NCI-H526 treated with DMSO at 0.1 percent for 48 hours (cell line): ENCODE measurements at regions not wholly inside any gene's neighbourhood (a gene's known extent, or its start where the extent isn't known, plus 50 kb on each side); places are given as distances from the start of the nearest gene placed in this dataset.

Experiments
- DNase-seq: peaks from one replicate; lab custom pipeline; 2025; lab: John Stamatoyannopoulos, UW

DNA sequence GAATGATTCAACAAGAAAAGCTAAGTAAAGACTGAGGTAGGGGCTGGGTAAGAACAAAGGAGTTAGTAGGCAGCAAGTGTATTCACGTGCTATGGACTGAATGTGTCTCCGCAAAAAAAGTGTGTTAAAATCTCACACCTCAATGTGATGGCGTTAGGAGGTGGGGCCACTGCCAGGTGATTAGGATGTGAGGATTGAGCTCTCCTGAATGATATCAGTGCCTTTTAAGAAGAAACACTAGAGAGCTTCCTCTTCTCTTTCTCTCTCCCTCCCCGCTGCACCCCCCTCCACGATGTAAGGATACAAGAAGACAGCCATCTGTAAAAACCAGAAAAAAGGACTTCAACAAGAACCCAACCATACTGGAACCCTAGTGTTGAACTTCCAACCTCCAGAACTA, 396.1 kb upstream of the PLXNA2 start:
- no peak for DNase-seq

DNA sequence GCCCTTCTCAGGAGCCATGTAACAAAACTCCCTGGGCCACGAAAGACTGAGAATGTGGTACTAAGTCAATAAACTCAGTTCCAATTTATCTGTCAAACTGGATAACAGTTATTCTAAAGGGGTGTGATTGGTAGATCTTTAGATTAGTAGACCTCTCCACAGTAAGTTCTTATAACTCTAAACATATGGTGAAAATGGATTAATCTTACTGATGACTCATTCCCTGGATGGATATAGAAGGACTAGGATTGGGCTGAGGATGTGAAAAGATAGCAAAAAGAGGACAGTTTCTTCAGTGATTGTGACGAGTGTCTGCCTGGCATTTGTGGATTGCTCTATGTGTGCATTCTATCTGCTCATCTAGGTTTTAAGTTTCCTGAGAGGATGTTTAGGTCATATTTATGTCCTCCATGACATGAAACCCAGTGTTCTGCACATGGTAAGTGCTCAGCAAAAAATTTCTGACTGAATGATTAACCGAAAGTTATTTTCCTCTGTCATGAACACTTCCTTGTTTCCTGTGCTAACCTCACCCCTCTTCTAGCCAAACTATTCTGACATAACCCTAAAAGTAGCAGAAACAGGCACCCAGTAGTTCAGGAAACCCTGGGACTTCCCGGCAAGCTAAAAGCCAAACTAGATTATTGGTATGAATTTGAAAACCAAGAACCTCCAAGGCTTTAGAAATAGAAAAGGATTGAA, 397.5 kb upstream of the PLXNA2 start:
- no peak for DNase-seq

DNA sequence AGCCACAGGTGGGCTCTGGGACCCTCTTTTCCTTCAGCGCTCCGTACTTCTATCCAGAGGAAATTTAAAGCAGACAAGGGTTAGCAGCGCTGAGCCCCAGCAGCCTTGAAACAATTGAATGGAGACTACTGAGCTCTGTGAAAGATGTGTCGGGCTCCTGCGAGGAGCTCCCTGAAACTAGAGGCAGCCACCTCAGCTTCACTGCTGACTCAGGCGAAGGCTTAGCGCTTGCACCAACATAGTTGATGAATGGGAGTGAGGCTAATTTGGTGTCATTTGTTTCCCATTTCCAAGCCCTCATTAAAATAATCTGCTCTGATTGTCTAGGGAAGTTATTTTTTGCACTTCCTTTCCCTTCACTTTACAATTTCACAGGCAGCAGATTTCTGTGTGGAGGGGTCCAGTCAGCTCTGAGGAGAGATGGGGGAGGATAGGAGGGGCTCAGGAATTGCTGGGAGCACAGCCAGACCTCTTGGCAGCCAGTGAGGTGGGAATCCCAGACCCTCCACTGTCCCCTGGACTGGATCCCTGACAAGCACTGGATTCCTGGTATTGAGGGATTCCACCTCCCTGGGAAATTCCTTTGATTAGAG, 398.9 kb upstream of the PLXNA2 start:
- DNase-seq = no peak

DNA sequence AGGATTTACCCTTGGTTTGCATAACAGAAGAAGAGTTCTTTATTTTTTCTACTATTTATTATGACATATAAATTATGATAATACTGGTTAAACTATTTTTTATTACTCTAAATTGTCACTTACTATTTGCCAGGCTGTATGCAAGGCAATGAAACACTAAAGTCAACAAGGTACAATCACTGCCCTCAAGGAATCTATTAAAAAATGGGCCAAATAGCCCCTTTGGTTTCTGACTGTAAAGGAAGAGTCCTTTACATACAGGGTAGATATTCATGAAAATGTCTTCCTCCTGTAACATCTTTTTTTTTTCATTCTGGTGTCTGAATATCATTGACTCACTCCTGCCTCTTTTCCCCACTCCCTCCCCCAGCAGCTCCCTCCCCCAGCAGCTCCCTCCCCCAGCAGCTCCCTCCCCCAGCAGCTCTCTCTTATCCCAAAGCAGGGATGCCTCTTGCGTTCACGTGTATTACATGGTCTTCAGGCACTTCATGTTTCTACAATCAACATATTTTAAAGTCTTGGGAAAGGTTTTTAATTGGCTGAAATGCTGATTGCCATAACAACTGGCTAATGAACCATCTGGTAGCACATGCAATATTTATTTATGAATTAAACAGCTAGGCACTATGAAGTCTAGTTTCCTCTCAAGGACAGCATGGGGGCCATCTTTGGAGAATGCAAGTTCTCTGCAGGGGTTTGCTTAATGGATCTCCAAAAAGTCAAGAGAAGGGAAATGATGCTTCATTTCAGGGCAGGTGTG, 400.4 kb upstream of the PLXNA2 start:
- no peak for DNase-seq

DNA sequence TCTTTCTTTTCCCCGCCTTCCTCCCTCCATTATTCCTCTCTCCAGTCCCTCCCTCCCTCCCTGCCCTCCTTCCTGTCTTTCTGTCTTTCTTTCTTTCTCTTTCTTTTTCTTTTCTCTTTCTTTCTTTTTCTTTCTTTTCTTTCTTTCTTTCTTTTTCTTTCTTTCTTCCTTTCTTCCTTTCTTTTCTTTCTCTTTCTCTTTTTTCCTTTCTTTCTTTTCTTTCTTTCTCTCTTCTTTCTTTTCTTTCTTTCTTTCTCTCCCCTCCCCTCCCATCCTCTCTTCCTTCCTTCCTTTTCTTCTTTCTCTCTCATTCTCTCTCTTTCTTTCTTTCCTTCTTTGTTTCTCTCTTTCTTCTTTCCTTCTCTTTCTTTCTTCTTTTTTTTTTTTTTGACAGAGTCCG, 402.2 kb upstream of the PLXNA2 start:
- DNase-seq = no peak

DNA sequence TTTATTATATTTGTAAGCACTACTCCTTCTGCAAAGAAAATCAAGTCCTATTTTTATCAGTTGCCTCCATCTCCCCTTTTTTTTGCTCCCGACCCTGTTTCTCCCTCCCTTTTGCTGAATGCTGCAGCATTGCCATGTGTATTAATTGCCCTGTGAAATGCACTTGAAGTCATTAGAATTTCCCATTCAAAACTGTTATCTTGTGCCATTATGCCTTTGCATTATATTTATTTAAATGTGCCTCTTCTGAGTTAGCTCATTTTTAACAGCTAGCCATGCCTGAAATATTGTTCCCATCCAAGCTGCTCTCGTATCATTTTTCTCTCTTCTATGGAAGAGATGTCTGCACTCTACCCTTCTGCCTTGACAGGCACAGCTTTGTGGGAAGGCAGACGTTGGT, 404.0 kb upstream of the PLXNA2 start:
- no peak for DNase-seq

DNA sequence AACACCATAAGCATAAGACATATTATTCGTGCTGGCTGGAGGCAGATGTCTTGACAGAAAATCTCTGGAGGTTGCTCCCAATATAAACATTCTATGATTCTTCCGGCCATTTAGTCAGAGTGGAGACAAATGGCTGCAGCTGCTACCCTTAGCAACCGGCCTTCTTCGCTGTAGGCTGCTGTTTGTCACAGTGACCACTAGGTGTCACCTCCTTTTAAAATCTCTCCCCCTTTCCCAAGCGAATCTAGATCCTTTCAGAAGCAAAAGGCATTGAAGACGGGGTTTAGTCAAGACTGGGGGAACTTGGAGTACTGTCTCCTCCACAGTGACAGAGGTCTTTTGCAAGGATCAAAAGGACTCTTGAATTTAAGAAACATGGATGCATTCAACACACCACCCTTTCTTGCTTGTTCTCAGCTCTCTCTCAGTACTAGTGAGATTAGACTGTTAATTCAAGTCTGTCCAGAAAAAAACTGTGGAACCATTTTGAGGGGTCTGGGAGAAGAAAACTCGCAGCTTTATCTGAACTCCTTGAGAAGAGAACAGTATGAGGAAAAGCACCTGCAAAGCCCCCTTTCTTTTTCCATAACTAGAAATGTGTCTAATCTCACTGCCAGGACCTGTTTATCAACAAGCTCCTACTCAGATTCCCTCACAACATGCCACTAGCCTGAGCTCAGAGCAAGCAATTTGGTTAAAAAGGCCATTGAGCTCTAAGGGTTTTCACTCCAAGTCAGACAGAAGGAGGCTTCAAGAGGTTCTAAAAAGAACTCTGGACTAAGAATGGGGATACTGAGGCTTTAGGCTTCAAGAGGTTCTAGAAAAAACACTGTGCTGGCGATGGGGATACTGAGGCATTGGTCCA, 408.3 kb upstream of the PLXNA2 start:
- peak; percentile 42 for DNase-seq

DNA sequence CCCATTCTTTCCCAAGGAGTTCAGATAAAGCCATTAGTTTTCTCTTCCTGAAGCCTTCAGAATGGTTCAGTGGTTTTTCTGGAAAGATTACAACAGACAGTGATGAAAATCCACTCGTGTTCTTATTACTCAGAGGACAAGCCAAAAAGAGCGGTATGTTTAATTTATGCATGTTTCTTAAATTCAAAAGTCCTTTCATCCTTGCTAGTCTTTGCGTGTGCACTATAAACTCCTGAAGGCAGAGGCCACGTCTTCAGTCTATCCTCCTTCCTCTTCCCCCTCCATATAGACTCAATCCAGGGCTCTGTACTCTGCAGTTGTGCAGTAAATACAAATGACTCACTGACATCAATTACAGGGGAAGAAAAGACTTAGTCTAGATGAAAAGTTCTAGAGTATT, 409.2 kb upstream of the PLXNA2 start:
- no peak for DNase-seq

DNA sequence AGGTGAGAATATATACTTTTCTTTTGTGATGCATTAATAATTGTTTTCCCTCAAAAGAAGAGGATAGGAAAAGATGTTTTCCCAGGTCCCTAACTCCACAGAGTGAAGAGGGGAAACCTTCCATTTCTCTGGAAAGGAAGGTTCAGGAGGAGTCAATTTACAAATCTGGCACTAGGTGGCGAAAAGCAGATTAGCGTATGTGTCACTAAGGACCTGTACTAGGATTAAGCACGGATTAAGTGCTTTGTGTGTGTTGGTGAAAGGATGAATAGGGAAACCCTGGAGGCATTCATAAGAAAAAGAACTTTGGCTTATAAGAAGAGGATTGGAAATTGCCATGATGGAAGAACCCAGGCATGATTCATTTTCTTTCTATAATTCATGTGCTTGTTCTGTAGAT, 410.1 kb upstream of the PLXNA2 start:
- DNase-seq = no peak

DNA sequence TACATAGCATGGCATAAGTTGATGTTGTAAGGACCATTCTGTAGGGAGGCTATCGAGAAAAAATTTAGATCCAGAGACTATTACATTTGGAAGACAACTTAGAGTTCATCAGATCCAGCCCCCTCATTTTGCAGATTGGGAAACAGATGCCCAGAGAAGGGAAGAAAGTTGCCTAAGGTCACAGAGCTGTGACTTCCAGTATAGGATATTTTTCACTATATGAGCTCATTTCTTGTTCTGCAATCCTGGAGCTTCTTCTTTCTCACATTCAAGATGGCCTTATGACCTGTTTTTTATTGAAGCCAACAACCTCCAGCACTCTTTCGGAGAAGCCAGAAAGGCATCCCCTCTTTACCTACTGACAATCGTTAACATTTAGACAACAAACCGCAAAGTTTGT, 421.8 kb upstream of the PLXNA2 start:
- no peak for DNase-seq

DNA sequence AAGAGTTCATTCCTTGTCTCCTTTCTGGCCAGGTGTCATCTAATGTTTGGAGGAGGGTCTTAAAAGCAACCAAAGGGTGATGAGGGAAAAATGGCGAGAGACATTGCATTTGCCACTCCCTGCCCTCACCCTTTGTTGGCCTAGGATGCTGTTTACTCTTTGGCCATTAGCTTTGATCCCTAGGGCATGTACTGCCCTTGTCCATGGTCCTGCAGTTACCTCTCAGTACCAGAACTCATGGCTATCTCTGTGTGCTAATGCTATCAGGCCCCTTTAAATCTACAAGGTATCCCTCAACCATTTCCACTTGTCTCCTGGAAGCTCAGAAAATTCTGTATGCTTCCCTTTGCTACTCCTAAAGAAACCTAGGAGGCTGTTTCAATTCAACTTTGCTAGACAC, 424.8 kb upstream of the PLXNA2 start:
- no peak for DNase-seq

DNA sequence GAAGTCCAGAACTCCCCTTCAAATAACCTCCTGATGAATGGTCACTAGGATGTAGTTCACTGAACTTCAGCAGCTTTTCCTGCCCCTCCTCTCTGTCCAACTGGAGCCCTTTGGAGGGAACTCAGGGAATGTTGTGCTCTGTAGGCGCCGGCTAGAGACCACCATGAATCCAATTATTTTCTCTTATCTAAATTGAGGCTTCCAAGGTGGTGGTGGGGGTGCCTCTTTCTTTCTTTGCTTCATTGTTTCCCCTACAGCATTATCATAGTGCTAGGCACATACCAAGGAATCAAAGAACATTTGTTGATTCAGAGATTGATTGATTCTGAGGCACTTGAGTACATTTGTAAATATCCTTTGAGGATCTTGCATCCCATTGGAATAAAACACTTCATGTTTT, 426.6 kb upstream of the PLXNA2 start:
- DNase-seq = no peak

DNA sequence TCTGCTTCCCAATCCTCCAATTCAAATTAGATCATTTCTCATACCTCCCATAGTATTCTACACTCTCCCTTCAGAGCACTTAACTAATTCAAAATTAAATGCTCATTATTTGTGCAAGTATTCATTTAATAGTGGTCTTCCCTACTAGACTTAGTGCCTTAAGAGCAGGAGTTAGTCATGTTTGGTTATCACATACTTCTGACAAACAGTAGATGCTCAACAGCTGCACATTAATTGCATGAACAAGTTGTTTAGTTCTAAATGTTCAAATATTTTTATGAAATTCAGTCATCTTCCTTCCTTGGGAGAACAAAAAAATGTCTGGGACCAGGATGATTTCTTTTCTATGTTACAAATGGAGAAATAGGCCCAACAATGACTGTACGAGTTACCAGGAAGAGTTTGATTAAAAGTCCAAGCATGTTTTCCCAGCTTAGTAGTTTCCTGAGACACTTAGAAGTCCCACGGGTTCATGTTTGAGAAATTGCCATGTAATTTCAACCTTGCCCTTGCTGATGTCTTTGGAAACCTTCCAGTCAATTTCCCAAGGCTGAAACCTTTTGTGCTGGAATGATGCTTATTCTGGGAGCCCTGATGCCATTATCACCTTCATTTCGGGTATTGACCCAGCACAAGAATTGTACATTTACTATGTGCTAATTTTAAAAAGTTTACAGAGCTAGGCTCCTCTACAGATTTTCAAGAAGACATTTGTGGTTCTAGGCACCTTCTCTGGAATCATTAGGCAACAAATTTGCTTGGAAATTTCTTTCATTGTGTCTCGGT, 437.9 kb upstream of the PLXNA2 start:
- DNase-seq = no peak

DNA sequence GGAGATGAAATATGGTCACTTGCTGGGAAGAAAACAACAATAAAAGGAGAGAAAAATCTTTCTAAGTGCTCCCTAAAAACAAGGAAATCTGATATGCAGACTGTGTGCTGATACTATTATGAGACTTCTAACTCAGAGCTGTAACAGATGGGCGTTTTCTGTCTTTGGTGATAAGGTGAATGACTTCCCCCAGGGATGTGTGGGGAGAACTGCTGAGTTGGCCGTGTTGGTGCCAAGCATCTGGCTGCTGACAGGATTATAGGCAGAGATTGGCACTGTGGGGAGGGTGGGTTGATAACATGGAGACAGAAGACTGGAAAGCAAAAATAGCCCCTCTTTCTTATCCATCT, 438.5 kb upstream of the PLXNA2 start:
- DNase-seq = no peak

DNA sequence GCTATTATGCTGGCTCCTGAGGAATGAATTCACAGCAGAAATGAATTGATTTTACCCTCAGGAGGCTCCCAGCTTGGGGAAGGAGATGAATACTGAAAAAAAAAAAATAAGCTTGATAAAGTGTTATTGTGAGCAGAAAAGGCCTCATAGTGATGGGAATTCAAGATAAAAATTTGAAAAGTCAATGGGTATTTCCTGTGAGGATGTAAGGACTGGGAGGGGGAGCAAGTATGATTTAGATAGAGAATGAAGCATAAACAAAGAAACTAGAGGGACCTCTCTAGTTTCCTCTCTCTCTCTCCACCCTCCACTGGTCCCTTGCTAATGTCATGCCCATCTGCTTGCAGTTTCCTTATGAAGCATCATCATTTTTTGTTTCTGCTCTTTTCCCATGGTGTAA, 439.0 kb upstream of the PLXNA2 start:
- DNase-seq = no peak

DNA sequence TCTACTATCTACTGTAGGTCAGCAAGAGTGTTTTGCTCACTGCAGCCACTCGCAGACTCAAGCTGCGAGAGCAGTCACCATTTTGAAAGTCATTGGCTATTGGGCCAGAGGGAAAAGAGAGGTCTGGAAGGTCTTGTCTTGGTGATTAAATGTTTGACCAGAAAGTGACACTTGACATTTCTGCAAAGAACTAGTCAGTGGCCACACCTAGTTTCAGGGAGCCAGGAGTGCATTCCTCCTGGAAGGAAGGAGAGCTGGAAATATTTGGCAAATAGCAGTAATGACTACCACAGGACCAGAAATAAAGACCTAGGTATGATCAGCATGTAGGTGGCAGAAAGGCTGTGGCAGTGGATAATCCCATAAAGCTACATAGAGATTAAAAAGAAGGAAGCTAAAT, 440.0 kb upstream of the PLXNA2 start:
- DNase-seq = no peak

DNA sequence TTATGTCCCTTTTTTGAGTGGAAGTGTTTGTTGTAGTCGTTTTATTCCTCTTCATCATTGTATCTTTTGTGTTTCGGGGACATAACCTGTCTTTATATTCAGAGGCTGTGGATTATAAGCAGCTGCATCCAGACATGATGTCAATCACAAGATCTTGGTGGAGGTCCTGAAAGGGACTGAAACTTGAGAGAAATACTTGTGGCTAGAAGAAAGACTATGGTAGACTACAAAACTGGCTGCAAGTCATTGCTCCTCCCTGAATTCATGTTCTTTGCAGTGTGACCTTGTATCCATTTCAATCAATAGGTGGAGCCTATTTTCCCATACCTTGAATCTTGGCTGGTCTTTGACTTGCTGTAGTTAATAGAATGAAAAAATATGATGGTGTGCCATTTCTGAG, 442.4 kb upstream of the PLXNA2 start:
- DNase-seq = no peak

DNA sequence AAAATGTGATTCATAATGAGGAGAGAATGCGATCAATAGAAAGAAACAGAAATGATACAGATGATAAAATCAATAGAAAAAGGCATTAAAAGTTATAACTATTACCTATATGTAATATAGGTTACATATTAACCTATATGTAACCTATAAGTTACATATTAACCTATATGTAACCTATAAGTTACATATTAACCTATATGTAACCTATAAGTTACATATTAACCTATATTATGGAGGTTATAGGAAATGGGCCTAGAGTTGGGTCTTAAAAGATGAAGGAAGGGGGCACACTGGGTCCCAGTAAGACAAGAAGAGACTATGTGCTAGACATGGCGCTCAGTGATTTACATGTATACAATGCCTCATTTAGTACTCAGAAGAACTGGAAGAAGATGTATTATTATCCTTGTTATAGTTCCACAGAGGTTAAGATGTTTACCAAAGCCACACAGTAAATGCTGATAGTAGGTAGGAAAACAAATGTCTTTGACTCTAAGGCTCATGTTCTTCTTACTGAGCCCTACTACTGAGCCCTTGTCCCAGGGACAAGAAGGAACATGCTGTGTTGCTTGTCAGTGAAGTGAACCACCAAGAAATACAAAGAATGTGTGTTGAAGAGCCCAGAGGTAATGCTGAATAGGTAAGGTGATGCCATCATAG, 444.6 kb upstream of the PLXNA2 start:
- peak; percentile 2 for DNase-seq

DNA sequence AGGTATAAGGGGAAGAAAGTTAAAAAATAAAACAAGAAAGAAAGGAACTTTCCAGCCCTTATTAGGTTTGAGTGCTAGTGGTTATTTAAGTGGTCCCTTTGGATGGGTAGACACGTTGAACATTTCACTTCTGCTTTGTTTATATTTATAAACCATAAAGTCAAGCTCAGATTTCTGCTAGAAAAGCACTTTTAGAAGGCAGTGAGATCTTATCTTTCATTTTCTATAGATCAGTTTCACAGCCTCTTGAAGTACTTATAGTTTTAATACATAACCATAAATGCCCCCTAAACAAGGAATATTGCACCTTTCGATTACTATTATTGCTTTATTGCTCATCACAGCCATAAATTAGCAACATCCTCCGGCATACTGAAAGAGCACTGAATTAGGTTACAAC, 446.8 kb upstream of the PLXNA2 start:
- no peak for DNase-seq

DNA sequence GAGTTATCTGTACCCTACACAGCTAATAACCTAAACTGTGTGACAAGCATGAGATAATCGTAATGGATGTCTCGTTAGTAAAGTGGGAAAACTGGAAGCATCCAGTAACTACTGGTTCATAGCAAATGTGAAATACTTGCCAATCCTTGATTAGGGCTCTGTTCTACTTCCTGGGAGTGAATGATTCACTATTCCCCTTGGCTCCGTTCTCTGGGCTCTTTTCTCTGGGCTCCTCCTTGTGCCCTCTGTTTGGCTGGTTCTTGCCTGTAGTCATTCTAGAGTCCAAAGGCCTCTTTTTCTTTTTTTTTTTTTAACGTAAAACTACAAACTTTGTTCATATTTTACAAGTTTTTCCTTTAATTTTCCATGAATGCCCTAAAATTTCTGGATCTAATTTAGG, 465.8 kb upstream of the PLXNA2 start:
- DNase-seq = no peak

DNA sequence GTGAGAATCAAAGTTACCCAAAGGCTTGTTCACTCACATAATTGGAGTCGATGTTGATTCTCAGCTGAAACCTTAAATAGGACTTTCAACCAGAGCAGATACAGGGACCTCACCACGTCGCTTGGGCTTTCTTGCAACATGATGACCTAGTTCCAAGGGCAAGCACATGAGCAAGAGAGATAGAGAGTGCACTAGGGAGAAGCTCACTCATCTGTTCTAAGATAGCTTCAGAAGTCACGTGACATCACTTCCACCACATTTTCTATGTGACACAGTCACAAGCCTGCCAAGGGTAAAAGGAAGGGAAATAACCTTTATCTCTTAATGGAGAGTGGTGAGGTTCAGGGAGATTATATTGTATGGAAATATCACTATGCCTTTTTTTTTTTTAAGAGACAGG, 470.1 kb upstream of the PLXNA2 start:
- DNase-seq = no peak
